Body of pancreas (tissue), 4 donors: ENCODE measurements at regions not wholly inside any gene's neighbourhood (a gene's known extent, or its start where the extent isn't known, plus 50 kb on each side); places are given as distances from the start of the nearest gene placed in this dataset.

Experiments
- POLR2A ChIP-seq, 3 donors: fragments of 450-650 bp; IDR thresholded peaks; one replicate each; pipeline ENCODE4 v1.6.1; 2016; ENCODE audit warnings: antibody characterized with exemption in 3 of 3, mild to moderate bottlenecking in 2 of 3
- TF ChIP-seq, protein P1 (sequence below), 7 experiments: fragments of 450-650 bp in 4 of 7; fragments of 200-600 bp in 3 of 7; sonication (generic) in 3 of 7; IDR thresholded peaks; one replicate each; pipeline ENCODE4 v1.5.1; 2016 to 2019; ENCODE audit warnings: antibody characterized with exemption in 7 of 7

DNA sequence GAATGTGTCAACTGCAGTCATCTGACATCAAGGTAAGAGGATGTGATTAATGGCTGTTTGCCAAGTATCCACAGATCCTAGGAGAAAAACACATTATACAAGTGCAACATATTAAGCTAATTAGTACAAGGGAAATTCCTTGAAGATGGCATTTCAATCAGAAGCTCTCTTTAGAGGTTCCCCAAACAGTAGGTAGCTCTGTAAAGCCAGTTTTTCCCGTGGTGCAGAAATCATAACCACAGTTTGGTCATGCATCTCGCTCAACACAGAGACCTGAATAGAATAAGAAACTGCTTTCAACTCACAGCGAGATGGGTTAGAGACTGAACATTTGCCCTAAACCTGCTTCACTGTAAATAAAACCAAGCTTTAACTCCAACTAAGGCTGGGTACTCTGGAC, 230.5 kb upstream of the CAMK1G start:
- TF ChIP-seq, protein P1, sequence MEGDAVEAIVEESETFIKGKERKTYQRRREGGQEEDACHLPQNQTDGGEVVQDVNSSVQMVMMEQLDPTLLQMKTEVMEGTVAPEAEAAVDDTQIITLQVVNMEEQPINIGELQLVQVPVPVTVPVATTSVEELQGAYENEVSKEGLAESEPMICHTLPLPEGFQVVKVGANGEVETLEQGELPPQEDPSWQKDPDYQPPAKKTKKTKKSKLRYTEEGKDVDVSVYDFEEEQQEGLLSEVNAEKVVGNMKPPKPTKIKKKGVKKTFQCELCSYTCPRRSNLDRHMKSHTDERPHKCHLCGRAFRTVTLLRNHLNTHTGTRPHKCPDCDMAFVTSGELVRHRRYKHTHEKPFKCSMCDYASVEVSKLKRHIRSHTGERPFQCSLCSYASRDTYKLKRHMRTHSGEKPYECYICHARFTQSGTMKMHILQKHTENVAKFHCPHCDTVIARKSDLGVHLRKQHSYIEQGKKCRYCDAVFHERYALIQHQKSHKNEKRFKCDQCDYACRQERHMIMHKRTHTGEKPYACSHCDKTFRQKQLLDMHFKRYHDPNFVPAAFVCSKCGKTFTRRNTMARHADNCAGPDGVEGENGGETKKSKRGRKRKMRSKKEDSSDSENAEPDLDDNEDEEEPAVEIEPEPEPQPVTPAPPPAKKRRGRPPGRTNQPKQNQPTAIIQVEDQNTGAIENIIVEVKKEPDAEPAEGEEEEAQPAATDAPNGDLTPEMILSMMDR (IDR thresholded peaks at IDR 0.05), result no peak
- no peak for TF ChIP-seq POLR2A (IDR thresholded peaks at IDR 0.05)
